Liver (tissue), 8 donors: ENCODE measurements at regions not wholly inside any gene's neighbourhood (a gene's known extent, or its start where the extent isn't known, plus 50 kb on each side); places are given as distances from the start of the nearest gene placed in this dataset.
A peak's percentile ranks its signal among the peaks of the same experiment; 100 is the strongest.

Experiments used
- DNase-seq: peaks from one replicate; pipeline ENCODE4 v3.0.0-alpha.2; 2017; ENCODE audit warnings: low spot score
- H3K27ac ChIP-seq, 2 donors: one replicate each; pipeline ENCODE4 v1.7.0; 2013; ENCODE audit warnings: inconsistent platforms in 2 of 2, low read length in 2 of 2, control low read depth in 1 of 2, low read depth in 1 of 2, mild to moderate bottlenecking in 1 of 2
- H3K27me3 ChIP-seq, 4 donors: one replicate each; pipeline versions ENCODE4 v1.6.1 to v1.7.0; 2013; ENCODE audit warnings: low read length in 3 of 4, inconsistent platforms in 1 of 4, mild to moderate bottlenecking in 1 of 4, moderate library complexity in 1 of 4; ENCODE audit not compliant: control insufficient read depth in 4 of 4, insufficient read depth in 4 of 4
- H3K36me3 ChIP-seq, 4 donors: one replicate each; pipeline versions ENCODE4 v1.6.1 to v1.7.0; 2013; ENCODE audit warnings: low read length in 3 of 4, mild to moderate bottlenecking in 3 of 4, low read depth in 1 of 4, moderate library complexity in 1 of 4; ENCODE audit not compliant: control insufficient read depth in 4 of 4, insufficient read depth in 3 of 4
- H3K4me1 ChIP-seq, 4 donors: one replicate each; pipeline versions ENCODE4 v1.6.1 to v1.7.0; 2013; ENCODE audit warnings: low read length in 3 of 4, mild to moderate bottlenecking in 3 of 4, moderate library complexity in 1 of 4; ENCODE audit not compliant: control insufficient read depth in 4 of 4, insufficient read depth in 4 of 4
- H3K4me3 ChIP-seq, 3 donors: one replicate each; pipeline versions ENCODE4 v1.6.1 to v1.7.0; 2013; ENCODE audit warnings: low read length in 3 of 3, control low read depth in 1 of 3, low read depth in 1 of 3, mild to moderate bottlenecking in 1 of 3
- H3K9ac ChIP-seq, 2 donors: one replicate each; pipeline ENCODE4 v1.7.0; 2013; ENCODE audit warnings: low read length in 2 of 2, mild to moderate bottlenecking in 2 of 2, moderate library complexity in 2 of 2, control low read depth in 1 of 2, low read depth in 1 of 2
- H3K9me3 ChIP-seq, 4 donors: one replicate each; pipeline versions ENCODE4 v1.6.1 to v1.7.0; 2013; ENCODE audit warnings: low read length in 3 of 4; ENCODE audit not compliant: control insufficient read depth in 4 of 4
- EGR1 ChIP-seq, 2 donors: IDR thresholded peaks; 2 replicates each; pipeline ENCODE4 v1.6.1; 2016 to 2018; ENCODE audit warnings: antibody characterized with exemption in 2 of 2, low read depth in 2 of 2
- FOXA2 ChIP-seq: IDR thresholded peaks from 2 replicates; pipeline ENCODE4 v1.6.1; 2016; ENCODE audit warnings: antibody characterized with exemption
- GABPA ChIP-seq, 2 donors: IDR thresholded peaks in 1 of 2; conservative IDR thresholded peaks in 1 of 2; 2 replicates each; pipeline ENCODE4 v1.6.1; 2016; ENCODE audit warnings: antibody characterized with exemption in 2 of 2, mild to moderate bottlenecking in 1 of 2, moderate library complexity in 1 of 2
- HNF4A ChIP-seq, 2 donors: conservative IDR thresholded peaks; 2 replicates each; pipeline ENCODE4 v1.6.1; 2016; ENCODE audit warnings: antibody characterized with exemption in 2 of 2, mild to moderate bottlenecking in 2 of 2
- JUND ChIP-seq, 2 donors: IDR thresholded peaks; 2 replicates each; pipeline ENCODE4 v1.6.1; 2016; ENCODE audit warnings: antibody characterized with exemption in 2 of 2
- RAD21 ChIP-seq, 2 donors: IDR thresholded peaks; 2 replicates each; pipeline ENCODE4 v1.6.1; 2016; ENCODE audit warnings: antibody characterized with exemption in 2 of 2, mild to moderate bottlenecking in 2 of 2
- SP1 ChIP-seq: IDR thresholded peaks from 2 replicates; pipeline ENCODE4 v1.6.1; 2018; ENCODE audit warnings: antibody characterized with exemption, mild to moderate bottlenecking
- TAF1 ChIP-seq: conservative IDR thresholded peaks from 2 replicates; pipeline ENCODE4 v1.6.1; 2016; ENCODE audit warnings: antibody characterized with exemption, mild to moderate bottlenecking
- YY1 ChIP-seq: IDR thresholded peaks from 2 replicates; pipeline ENCODE4 v1.6.1; 2016; ENCODE audit warnings: antibody characterized with exemption, mild to moderate bottlenecking
- whole genome bisulfite sequencing: extraction: QIAGEN DNeasy Blood & Tissue Kit; methylation state at CpG from one replicate; pipeline ENCODE4 v1.1.7; 2013; 5-methylcytosine and 5-hydroxymethylcytosine counted together
- TF ChIP-seq, protein P1 (sequence below): IDR thresholded peaks from 2 replicates; pipeline ENCODE4 v1.6.1; 2016; ENCODE audit warnings: antibody characterized with exemption, mild to moderate bottlenecking
- TF ChIP-seq, protein P2 (sequence below): IDR thresholded peaks from 2 replicates; pipeline ENCODE4 v1.6.1; 2016; ENCODE audit warnings: antibody characterized with exemption
- TF ChIP-seq, protein P3 (sequence below): IDR thresholded peaks from 2 replicates; pipeline ENCODE4 v1.6.1; 2016; ENCODE audit warnings: antibody characterized with exemption
- TF ChIP-seq, protein P4 (sequence below): fragments of 150-350 bp; IDR thresholded peaks from 2 replicates; pipeline ENCODE4 v1.5.1; 2017; ENCODE audit warnings: improper control_type of control experiment, low read depth, low read length; ENCODE audit not compliant: missing input control
- donor health status: healthy.
- donor health status: healthy.
- donor health status: healthy.
- donor health status: healthy.
- donor health status: healthy.

DNA sequence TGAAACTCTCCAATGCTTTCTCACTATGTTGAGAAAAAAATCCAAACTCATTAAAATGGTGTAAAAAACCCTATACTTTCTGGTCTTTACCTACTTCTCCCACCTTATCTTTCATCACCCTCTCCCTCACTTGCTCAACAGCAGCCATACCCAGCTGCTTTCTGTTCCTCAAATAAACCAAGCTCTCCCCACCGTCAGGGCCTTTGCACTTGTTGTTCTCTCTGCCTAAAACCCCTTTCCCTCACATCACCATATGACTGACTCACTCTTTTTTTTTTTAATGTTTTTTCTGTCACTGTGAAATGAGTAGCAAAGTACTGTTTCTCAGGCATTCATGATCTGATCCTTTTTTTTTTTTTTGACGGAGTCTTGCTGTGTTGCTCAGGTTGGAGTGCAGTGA is 122.3 kb upstream of the TMEM164 start (continued):
- TF ChIP-seq, protein P1, sequence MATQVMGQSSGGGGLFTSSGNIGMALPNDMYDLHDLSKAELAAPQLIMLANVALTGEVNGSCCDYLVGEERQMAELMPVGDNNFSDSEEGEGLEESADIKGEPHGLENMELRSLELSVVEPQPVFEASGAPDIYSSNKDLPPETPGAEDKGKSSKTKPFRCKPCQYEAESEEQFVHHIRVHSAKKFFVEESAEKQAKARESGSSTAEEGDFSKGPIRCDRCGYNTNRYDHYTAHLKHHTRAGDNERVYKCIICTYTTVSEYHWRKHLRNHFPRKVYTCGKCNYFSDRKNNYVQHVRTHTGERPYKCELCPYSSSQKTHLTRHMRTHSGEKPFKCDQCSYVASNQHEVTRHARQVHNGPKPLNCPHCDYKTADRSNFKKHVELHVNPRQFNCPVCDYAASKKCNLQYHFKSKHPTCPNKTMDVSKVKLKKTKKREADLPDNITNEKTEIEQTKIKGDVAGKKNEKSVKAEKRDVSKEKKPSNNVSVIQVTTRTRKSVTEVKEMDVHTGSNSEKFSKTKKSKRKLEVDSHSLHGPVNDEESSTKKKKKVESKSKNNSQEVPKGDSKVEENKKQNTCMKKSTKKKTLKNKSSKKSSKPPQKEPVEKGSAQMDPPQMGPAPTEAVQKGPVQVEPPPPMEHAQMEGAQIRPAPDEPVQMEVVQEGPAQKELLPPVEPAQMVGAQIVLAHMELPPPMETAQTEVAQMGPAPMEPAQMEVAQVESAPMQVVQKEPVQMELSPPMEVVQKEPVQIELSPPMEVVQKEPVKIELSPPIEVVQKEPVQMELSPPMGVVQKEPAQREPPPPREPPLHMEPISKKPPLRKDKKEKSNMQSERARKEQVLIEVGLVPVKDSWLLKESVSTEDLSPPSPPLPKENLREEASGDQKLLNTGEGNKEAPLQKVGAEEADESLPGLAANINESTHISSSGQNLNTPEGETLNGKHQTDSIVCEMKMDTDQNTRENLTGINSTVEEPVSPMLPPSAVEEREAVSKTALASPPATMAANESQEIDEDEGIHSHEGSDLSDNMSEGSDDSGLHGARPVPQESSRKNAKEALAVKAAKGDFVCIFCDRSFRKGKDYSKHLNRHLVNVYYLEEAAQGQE: no peak
- no peak for TF ChIP-seq JUND (IDR thresholded peaks at IDR 0.05)

DNA sequence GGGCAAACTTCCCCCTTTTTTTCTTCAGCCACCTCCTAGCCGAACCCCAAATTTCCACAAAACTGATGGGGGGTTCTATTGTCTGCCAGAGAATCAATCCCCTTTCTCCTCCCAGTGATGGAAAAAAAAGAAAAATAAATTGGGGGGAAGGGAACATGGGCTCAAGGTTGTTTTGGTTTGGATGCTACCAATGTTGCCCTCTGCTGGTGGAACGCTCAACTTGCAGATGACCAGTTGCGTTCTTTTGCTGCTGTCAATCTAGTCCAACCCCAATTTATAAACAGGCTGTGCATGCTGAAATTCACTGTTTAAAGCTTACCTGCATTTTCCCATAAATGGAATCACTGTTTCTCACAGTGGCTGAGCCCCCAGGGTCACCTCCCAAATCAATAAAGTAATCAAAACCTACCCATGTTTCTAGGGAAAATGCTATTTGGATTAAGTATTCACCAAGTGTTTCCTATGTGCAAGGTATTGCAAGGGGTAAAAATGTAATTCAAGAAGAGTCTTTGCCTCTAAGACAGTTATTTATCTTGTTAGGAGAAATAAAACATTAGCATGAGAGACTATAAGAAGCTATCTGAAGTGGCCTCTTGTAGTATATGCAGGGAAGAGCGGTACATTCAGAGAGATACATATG is 116.7 kb upstream of the TMEM164 start:
- no peak overlapping the region for H3K4me3 ChIP-seq
- H3K4me1 ChIP-seq: no peaks in the 10 kb centered on the region
- H3K27me3 ChIP-seq: no peaks in the 10 kb centered on the region
- peak; percentile 43 for DNase-seq
- no peak overlapping the region for H3K9ac ChIP-seq
- WGBS: 30% methylated on average over 4 of the region's 4 CpGs
- no peaks in the 10 kb centered on the region for H3K9me3 ChIP-seq
- H3K27ac ChIP-seq: no peak overlapping the region
- TF ChIP-seq, protein P2, sequence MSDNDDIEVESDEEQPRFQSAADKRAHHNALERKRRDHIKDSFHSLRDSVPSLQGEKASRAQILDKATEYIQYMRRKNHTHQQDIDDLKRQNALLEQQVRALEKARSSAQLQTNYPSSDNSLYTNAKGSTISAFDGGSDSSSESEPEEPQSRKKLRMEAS: no peak
- TF ChIP-seq, protein P3, sequence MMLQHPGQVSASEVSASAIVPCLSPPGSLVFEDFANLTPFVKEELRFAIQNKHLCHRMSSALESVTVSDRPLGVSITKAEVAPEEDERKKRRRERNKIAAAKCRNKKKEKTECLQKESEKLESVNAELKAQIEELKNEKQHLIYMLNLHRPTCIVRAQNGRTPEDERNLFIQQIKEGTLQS: no peak
- TF ChIP-seq RAD21 (IDR thresholded peaks at IDR 0.05) (peak; percentile 70 to 89), YY1 (no peak), EGR1 (IDR thresholded peaks at IDR 0.05; ENCODE audit: low read depth in 2 of 2) (no peak), TAF1 (no peak), HNF4A (conservative IDR thresholded peaks at IDR 0.05) (no peak), FOXA2 (no peak)
- TF ChIP-seq, protein P4, sequence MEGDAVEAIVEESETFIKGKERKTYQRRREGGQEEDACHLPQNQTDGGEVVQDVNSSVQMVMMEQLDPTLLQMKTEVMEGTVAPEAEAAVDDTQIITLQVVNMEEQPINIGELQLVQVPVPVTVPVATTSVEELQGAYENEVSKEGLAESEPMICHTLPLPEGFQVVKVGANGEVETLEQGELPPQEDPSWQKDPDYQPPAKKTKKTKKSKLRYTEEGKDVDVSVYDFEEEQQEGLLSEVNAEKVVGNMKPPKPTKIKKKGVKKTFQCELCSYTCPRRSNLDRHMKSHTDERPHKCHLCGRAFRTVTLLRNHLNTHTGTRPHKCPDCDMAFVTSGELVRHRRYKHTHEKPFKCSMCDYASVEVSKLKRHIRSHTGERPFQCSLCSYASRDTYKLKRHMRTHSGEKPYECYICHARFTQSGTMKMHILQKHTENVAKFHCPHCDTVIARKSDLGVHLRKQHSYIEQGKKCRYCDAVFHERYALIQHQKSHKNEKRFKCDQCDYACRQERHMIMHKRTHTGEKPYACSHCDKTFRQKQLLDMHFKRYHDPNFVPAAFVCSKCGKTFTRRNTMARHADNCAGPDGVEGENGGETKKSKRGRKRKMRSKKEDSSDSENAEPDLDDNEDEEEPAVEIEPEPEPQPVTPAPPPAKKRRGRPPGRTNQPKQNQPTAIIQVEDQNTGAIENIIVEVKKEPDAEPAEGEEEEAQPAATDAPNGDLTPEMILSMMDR: peak; percentile 65
- no peaks in the 10 kb centered on the region for H3K36me3 ChIP-seq

DNA sequence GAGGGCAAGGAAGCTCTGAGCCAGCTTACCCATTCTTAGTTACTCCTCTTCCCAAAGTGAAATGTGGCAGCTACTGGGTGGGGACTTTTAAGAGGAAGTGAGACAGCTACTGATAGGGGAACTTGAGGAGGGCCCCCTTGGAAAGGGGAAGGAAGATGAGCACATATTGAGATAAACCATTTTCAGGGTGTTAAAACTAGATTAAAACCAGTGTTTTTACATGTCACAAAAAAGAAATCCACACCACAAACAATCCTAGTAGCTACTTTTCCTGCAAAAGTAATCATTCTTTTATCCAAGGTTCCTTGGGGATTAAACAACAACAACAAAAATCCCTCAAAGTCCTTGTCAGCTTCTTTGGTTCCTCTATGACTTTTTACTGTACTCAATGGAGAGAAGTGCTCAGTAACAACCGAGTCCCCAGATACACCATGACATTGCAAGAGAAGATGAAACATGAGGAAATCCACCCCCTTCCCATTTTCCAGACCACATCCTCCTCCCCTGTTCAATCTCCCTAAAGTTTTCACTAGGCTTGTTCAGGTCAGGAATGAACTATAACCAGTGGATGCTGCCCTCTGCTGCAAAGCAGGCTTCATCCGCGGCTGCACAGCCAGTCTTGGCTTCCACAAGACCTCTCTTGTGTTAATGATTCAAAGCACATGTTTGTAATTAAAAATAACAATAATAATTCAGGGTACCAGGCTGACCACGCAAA is 113.5 kb upstream of the TMEM164 start:
- H3K4me3 ChIP-seq: no peak overlapping the region
- no peaks in the 10 kb centered on the region for H3K27me3 ChIP-seq
- no peaks in the 10 kb centered on the region for H3K36me3 ChIP-seq
- H3K4me1 ChIP-seq: no peaks in the 10 kb centered on the region
- TF ChIP-seq, protein P3: no peak
- peak; percentile 51 to 62 for TF ChIP-seq RAD21 (IDR thresholded peaks at IDR 0.05)
- TF ChIP-seq GABPA (IDR thresholded peaks at IDR 0.05 in 1 of 2, conservative IDR thresholded peaks at IDR 0.05 in 1 of 2): no peak
- TF ChIP-seq SP1: no peak
- TF ChIP-seq, protein P2: no peak
- no peak for TF ChIP-seq YY1
- WGBS: 37% methylated on average over 4 of the region's 4 CpGs
- no peak overlapping the region for H3K27ac ChIP-seq
- DNase-seq: no peak
- H3K9ac ChIP-seq: no peak overlapping the region
- H3K9me3 ChIP-seq: no peaks in the 10 kb centered on the region
